ENCODE measurements at regions not wholly inside any gene's neighbourhood (a gene's known extent, or its start where the extent isn't known, plus 50 kb on each side); places are given as distances from the start of the nearest gene placed in this dataset.
"Not testable (repeated sequence)": the region's sequence is repeated elsewhere in the genome, so short reads cannot be mapped to it uniquely, and the experiment has no call there.

DNA sequence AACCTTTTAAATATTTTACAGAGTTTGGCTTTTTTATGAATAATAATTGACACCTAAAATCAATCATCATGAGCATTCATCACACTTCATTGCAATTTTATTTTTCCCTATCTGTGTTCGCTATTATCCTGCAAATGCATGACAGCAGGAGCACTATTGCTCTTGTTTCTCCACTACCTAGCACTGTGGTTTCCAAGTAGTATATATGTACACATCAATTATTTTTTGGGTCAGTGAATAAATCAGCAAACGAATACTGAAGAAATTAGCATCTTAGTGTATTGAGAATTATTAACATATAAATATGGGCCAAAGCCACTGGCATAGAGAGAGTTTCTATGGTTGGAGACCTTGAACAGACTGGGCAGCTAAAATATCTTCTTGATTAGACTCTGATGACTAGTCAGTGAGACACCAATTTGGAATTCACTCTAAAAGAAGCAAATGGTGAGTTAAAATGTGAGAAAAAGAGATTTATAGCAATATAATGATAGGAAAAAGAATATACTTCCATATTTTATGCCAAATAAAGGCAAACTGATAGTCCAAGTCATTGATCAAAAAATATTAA lies 731.1 kb upstream of the LUZP2 start:
- H3K4me1 ChIP-seq (ENCODE audit: insufficient read depth), result no peaks in the 10 kb centered on the region

DNA sequence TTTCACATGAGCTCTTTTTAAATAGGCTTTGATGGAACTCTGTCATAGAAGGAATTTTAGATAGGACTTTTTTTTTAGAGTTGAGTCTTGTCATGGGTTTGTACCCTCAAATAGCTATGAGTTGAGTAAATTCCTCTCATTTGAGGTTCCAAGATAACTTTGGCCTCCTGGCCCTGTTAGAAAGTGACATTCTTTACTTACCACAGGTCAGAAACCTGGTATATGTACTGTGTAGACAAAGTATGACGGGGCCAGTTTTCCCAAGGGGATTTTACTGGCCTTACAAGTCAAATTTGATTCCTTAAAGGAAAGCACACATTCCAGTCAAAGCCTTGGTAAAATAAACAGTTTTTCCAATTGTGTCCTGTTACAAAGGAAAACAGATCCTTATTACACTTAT lies 729.3 kb upstream of the LUZP2 start:
- H3K4me1 ChIP-seq (ENCODE audit: insufficient read depth), result no peaks in the 10 kb centered on the region
- H3K4me3 ChIP-seq (ENCODE audit: low read depth, low read length), result no peak overlapping the region
- 45% methylated on average over 1 of the region's 1 CpG for WGBS
- H3K36me3 ChIP-seq (ENCODE audit: insufficient read depth), result no peaks in the 10 kb centered on the region
- H3K27ac ChIP-seq (ENCODE audit: low read depth), result no peak overlapping the region
- DNase-seq (ENCODE audit: extremely low spot score), result no peak

More for the DNA sequence above, 731.1 kb upstream of the LUZP2 start:
- DNase-seq (ENCODE audit: extremely low spot score), result no peak
- Histone ChIP-seq H3K4me3 (ENCODE audit: low read depth, low read length) (no peak overlapping the region), H3K27ac (ENCODE audit: low read depth) (no peak overlapping the region), H3K36me3 (ENCODE audit: insufficient read depth) (no peaks in the 10 kb centered on the region)
- WGBS, result 66% methylated on average over 2 of the region's 2 CpGs

DNA sequence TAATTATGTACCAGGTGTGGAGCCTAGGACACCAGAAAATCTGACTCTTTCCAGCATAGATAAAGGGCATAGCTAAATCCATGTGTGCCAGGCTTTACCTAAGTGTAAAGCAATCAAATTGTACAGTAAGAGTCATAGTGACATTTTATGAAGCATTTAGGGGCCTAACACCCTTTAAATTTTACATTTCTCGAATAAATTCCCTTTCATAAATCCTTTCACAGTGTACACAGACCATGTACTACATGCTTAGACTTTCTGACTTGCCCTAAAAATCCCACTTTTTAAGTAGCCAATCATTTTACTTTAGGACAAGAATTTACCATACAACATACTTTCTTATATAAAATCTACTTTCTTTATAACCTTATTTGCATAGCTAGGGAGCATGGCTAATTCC lies 727.6 kb upstream of the LUZP2 start:
- 88% methylated on average over 1 of the region's 1 CpG for WGBS
- Histone ChIP-seq H3K4me1 (ENCODE audit: insufficient read depth) (no peaks in the 10 kb centered on the region), H3K36me3 (ENCODE audit: insufficient read depth) (no peaks in the 10 kb centered on the region), H3K27ac (ENCODE audit: low read depth) (no peak overlapping the region), H3K4me3 (ENCODE audit: low read depth, low read length) (no peak overlapping the region)
- DNase-seq (ENCODE audit: extremely low spot score), result no peak

DNA sequence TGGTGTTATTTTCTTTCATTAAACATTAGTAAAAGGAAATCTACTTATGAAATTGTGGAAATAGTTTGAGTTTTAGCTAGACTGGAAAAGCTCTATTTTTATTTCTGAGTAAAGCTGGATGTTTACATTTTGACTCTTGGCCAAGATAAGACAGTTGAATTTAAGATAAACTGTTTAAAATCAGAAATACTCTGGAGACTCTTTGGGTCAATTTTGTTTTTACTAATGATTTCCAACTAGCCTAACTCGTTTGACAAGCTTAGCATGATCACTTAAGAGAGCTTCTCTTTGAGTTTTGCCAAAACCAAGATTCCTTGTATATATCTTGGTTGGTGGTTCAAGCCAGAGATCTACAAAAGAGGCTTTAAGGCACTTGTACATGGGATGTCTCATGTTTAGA lies 724.8 kb upstream of the LUZP2 start:
- H3K27ac ChIP-seq (ENCODE audit: low read depth), result no peak overlapping the region
- no peaks in the 10 kb centered on the region for H3K4me1 ChIP-seq (ENCODE audit: insufficient read depth)
- DNase-seq (ENCODE audit: extremely low spot score), result no peak
- no peaks in the 10 kb centered on the region for H3K36me3 ChIP-seq (ENCODE audit: insufficient read depth)
- no peak overlapping the region for H3K4me3 ChIP-seq (ENCODE audit: low read depth, low read length)
- WGBS, result 9% methylated on average over 1 of the region's 1 CpG

DNA sequence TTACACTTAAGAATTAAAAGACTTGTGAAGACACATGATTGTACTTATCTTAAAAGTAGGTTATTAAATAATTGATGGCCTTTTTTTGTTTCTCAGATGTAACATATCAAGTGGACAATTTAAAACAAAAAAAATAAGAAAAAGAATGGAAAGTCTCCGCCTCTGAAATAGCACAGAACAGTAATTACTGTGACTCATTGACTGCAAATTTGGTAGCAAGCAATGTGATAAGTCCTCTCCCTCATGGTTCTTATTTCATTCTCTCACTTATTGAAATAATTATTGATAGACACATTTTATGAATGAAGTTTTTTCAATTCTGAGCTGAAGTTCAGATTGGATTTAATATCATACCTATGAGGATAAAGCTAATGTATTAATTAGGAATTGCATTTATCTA lies 717.9 kb upstream of the LUZP2 start:
- Histone ChIP-seq H3K4me1 (ENCODE audit: insufficient read depth) (no peaks in the 10 kb centered on the region), H3K27ac (ENCODE audit: low read depth) (no peak overlapping the region), H3K36me3 (ENCODE audit: insufficient read depth) (no peaks in the 10 kb centered on the region), H3K4me3 (ENCODE audit: low read depth, low read length) (no peak overlapping the region)
- 89% methylated on average over 1 of the region's 1 CpG for WGBS
- DNase-seq (ENCODE audit: extremely low spot score), result no peak

DNA sequence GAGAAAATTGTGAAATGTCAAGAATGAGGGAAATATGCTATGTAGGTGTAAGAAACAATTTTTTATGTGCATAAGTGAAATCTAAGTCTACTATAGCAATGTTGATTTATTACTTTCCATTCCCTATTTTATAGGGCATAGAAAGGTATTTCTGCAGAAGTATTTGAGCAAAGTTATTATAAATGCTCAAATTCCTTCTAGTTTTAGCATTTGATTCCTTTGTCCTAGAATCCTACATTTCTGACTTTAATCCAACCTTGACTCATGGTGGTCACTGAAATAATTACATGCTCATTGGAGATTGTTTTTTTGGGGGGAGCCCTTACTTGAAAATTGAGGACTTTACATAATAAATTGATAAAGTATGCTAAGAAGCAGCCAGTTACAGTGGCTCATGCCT lies 716.6 kb upstream of the LUZP2 start:
- no peaks in the 10 kb centered on the region for H3K4me1 ChIP-seq (ENCODE audit: insufficient read depth)
- no peaks in the 10 kb centered on the region for H3K36me3 ChIP-seq (ENCODE audit: insufficient read depth)
- H3K4me3 ChIP-seq (ENCODE audit: low read depth, low read length), result no peak overlapping the region
- no peak overlapping the region for H3K27ac ChIP-seq (ENCODE audit: low read depth)
- no peak for DNase-seq (ENCODE audit: extremely low spot score)

DNA sequence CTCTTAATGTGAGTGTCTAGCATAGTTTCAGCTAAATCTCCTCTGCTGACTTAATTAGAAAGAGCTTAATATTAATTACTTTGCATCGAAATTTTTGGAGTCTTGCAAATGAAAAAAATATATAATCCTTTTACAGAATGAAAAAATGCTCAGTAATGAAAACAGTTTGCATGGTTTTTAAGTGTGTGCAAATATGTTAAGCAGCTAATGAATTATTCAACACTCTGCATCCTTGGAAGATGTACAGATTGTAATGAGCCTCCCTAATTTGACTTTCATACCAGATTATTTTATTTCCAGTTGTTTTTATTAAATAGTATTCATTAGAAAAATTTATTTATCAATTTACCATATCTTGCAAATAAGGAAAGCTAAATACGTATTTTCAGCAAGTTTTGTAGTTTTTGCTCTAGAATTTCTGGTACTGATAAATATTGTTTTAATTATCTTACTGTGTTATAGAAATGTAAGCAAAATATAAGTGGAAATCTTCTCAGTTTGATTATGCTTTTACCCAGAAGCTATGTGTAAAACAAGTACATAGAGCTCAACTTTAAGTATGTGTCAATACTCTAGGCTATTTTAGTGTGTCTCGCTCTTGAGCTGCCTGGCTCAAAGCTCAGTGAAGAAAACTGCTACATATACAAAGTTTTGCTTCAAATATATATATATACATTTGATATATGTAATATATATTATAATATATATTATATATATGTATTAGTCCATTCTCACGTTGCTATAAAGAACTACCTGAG lies 714.9 kb upstream of the LUZP2 start:
- 87% methylated on average over 4 of the region's 4 CpGs for WGBS
- Histone ChIP-seq H3K36me3 (ENCODE audit: insufficient read depth) (no peaks in the 10 kb centered on the region), H3K27ac (ENCODE audit: low read depth) (no peak overlapping the region), H3K4me3 (ENCODE audit: low read depth, low read length) (no peak overlapping the region), H3K4me1 (ENCODE audit: insufficient read depth) (no peaks in the 10 kb centered on the region)
- no peak for DNase-seq (ENCODE audit: extremely low spot score)

DNA sequence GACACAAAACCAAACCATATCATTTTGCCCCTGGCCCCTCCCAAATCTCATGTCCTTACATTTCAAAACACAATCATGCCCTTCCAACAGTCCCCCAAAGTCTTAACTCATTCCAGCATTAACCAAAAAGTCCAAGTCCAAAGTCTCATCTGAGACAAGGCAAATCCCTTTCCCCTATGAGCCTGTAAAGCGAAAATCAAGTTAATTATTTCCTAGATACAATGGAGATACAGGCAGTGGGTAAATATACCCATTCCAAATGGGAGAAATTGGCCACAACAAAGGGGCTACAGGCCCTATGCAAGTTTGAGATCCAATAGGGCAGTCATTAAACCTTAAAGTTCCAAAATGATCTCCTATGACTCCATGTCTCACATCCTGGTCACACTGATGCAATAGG lies 709.9 kb upstream of the LUZP2 start:
- H3K4me1 ChIP-seq (ENCODE audit: insufficient read depth); H3K27ac ChIP-seq (ENCODE audit: low read depth): not testable (repeated sequence)
- WGBS, result 91% methylated on average over 1 of the region's 1 CpG

DNA sequence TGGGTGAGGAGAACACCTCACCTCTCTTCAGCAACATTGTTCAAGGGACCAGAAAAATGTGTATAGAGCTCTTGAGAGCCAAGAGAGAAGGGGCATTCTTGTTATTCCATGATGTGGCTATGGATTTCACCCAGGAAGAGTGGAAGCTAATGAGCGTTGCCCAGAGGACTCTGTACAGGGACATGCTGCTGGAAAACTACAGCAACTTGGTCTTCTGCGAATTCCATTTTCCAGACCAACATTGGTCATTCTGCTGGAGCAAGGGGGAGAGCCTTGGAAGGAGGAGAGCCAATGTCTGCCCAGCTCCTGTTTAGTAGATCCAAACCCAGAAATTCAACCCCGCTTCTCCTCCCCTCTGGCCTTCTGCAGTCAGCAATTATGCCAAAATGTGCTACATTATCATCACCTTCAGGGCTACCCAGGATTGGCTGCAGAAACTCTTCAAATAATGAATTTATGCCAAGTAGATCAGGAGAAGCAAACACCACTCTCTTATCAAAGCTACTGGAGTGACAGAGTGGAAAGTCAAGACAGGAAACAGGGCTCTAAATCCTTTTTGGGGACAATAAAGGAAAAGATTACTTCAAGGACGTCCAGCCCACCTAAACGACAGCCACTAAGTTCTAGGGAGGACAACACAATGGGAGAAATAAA lies 707.5 kb upstream of the LUZP2 start:
- WGBS, result 79% methylated on average over 5 of the region's 5 CpGs
- H3K4me3 ChIP-seq (ENCODE audit: low read depth, low read length), result no peak overlapping the region
- no peak for DNase-seq (ENCODE audit: extremely low spot score)
- H3K36me3 ChIP-seq (ENCODE audit: insufficient read depth), result no peaks in the 10 kb centered on the region
- no peaks in the 10 kb centered on the region for H3K4me1 ChIP-seq (ENCODE audit: insufficient read depth)
- no peak overlapping the region for H3K27ac ChIP-seq (ENCODE audit: low read depth)

More for the DNA sequence above, 709.9 kb upstream of the LUZP2 start:
- DNase-seq (ENCODE audit: extremely low spot score); H3K4me3 ChIP-seq (ENCODE audit: low read depth, low read length); H3K36me3 ChIP-seq (ENCODE audit: insufficient read depth): not testable (repeated sequence)

DNA sequence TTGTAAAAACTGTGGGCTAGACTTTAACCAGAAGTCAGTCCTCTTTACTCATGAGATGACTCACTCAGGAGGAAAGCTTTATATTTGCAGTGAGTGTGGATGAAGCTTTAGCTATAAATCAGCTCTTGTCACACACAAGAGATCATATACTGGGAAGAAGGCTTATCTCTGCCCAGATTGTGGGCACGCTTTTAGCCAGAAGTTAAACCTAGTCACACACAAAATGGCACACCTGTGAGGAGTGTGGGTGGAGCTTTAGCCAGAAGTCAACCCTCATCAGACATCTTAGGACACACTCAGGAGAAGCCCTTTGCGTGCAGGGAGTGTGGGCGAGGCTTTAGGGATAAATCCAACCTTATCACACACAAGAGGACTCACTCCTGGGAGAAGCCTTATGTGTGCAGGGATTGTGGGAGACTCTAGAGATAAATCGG lies 706.9 kb upstream of the LUZP2 start:
- Histone ChIP-seq H3K36me3 (ENCODE audit: insufficient read depth) (no peaks in the 10 kb centered on the region), H3K27ac (ENCODE audit: low read depth) (no peak overlapping the region), H3K4me3 (ENCODE audit: low read depth, low read length) (no peak overlapping the region), H3K4me1 (ENCODE audit: insufficient read depth) (no peaks in the 10 kb centered on the region)
- 50% methylated on average over 4 of the region's 4 CpGs for WGBS
- DNase-seq (ENCODE audit: extremely low spot score), result no peak

DNA sequence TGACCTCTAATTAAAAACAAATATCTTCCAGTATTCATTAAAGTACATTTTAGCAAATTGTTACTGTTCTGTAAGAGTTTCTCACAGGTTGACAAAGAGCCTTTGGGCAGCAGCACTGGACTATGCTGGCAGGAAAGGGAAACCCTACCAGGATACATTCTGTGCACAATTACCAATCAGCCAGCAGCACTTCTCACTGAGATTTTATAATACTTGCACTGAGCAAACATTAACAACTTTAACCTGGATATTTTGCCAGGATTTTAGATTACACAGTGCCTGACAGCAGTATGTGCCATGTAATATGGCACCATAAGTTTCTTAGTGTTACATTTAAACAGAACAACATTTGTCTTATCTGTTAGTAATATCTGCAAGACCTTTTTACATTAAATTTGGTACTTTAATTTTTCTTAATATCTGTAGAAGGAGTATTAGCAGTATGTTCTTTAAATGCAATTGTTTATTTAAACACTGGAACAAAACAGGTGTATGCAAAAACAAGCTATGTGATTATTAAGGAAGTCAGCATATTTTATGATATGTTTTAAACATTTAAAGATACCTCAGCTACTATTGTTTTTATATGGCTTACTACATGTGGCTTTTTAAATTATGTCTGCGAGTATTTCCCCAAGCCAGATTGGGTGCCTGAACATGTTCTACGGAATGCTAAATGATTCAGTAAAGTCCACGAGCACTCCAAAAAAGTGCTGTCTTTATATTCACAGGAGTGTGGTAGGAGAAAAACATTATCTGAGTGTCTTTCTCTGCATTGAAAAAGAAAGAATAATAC lies 699.0 kb upstream of the LUZP2 start:
- Histone ChIP-seq H3K27ac (ENCODE audit: low read depth) (no peak overlapping the region), H3K36me3 (ENCODE audit: insufficient read depth) (no peaks in the 10 kb centered on the region), H3K4me3 (ENCODE audit: low read depth, low read length) (no peak overlapping the region), H3K4me1 (ENCODE audit: insufficient read depth) (no peaks in the 10 kb centered on the region)
- DNase-seq (ENCODE audit: extremely low spot score), result no peak
- 76% methylated on average over 3 of the region's 3 CpGs for WGBS

DNA sequence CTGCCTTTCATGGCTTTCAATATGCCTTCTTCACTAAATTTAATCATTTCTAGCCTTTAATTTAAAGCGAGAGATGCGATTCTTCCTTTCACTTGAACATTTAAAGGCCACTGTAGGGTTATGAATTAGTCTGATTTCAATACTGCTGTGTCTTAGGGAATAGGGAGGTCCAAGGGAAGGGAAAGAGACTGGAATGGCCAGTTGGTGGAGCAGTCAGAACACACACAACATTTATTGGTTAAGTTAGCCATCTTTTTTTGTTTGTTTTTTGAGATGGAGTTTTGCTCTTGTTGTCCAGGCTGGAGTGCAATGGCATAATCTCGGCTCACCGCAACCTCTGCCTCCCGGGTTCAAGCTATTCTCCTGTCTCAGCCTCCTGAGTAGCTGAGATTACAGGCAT lies 662.5 kb upstream of the LUZP2 start:
- not testable (repeated sequence) for H3K4me1 ChIP-seq (ENCODE audit: insufficient read depth); H3K4me3 ChIP-seq (ENCODE audit: low read depth, low read length); H3K27ac ChIP-seq (ENCODE audit: low read depth); DNase-seq (ENCODE audit: extremely low spot score); H3K36me3 ChIP-seq (ENCODE audit: insufficient read depth)
- WGBS, result over 99% methylated on average over 5 of the region's 5 CpGs

DNA sequence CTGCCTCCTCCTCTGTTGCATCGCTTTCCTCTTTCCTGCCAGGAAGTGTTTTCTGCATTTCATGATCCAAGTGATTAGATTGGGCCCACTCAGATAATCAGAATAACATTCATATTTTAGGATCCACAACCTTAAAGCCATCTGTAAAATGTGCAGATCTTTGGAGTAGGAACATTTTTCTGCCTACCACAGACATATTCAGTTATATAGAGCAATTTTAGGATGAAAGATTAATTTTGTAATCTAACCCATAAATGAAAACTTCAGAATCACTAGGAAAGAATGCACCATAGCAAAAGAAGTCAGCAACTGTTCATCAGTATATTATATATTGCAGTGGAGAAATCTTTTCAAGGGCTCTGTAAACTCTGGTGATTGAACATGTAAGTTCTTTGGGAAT lies 659.9 kb upstream of the LUZP2 start:
- Histone ChIP-seq H3K36me3 (ENCODE audit: insufficient read depth) (no peaks in the 10 kb centered on the region), H3K4me3 (ENCODE audit: low read depth, low read length) (no peak overlapping the region), H3K4me1 (ENCODE audit: insufficient read depth) (no peaks in the 10 kb centered on the region), H3K27ac (ENCODE audit: low read depth) (no peak overlapping the region)
- WGBS, result 82% methylated on average over 1 of the region's 1 CpG
- DNase-seq (ENCODE audit: extremely low spot score), result no peak

DNA sequence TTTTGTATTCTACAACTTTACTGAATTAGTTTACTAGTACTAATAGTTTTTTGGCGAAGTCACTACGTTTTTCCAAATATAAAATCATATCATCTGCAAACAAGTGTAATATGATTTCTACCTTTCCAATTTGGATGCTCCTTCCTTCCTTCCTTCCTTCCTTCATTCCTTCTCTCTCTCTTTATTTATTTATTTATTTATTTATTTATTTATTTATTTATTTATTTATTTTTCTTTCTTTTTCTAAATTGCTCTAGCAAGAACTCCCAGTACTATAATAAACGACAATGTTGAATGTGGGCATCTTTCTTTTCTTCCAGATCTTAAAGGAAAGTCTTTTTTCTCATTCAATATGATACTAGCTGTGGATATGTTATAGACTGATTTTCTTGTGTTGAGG lies 656.0 kb upstream of the LUZP2 start:
- 98% methylated on average over 3 of the region's 3 CpGs for WGBS
- no peaks in the 10 kb centered on the region for H3K36me3 ChIP-seq (ENCODE audit: insufficient read depth)
- no peak for DNase-seq (ENCODE audit: extremely low spot score)
- H3K4me3 ChIP-seq (ENCODE audit: low read depth, low read length), result no peak overlapping the region
- H3K27ac ChIP-seq (ENCODE audit: low read depth), result no peak overlapping the region
- no peaks in the 10 kb centered on the region for H3K4me1 ChIP-seq (ENCODE audit: insufficient read depth)
